B cell (primary cell): ENCODE measurements at regions not wholly inside any gene's neighbourhood (a gene's known extent, or its start where the extent isn't known, plus 50 kb on each side); places are given as distances from the start of the nearest gene placed in this dataset.

ENCODE experiments used
- ATAC-seq: fragments of 200-7000 bp; cut with Tn5 transposase; one replicate; pipeline ENCODE4 v1.10.0; 2021; ENCODE audit warnings: low read depth, mild to moderate bottlenecking, moderate number of reproducible peaks, moderate library complexity
- CTCF ChIA-PET: fragments of 350-600 bp; sonication (Branson Sonifier 250); formaldehyde crosslinking; loops from one replicate; lab custom pipeline; 2021; ENCODE audit warnings: antibody characterized with exemption, inconsistent platforms; lab: Charles Lee
- POLR2A ChIA-PET: fragments of 350-600 bp; sonication (Branson Sonifier 250); formaldehyde crosslinking; loops from one replicate; lab custom pipeline; 2021; ENCODE audit warnings: antibody characterized with exemption; lab: Charles Lee
- DNase-seq: peaks from one replicate; pipeline ENCODE4 v3.0.0; 2013
- H2AFZ ChIP-seq: 2 replicates; pipeline ENCODE4 v1.6.1; 2012; ENCODE audit warnings: mild to moderate bottlenecking, low read depth, low read length; ENCODE audit not compliant: insufficient read depth, poor library complexity, severe bottlenecking
- H3K27ac ChIP-seq, 2 donors: 1 replicate in 1 of 2; 2 replicates in 1 of 2; pipeline ENCODE4 v1.5.1; 2012 to 2013; ENCODE audit warnings: low read length in 2 of 2, mild to moderate bottlenecking in 2 of 2, moderate library complexity in 1 of 2
- H3K27me3 ChIP-seq, 4 experiments: fragments of 200-600 bp in 1 of 4; sonication (generic) in 1 of 4; replicated peaks in 1 of 4; 1 replicate in 2 of 4; 2 replicates in 2 of 4; pipeline versions ENCODE4 v1.6.1 to v1.7.0; 2013 to 2016; ENCODE audit warnings: low read length in 3 of 4, mild to moderate bottlenecking in 2 of 4, mixed read lengths in 1 of 4, moderate library complexity in 1 of 4; ENCODE audit not compliant: insufficient read depth in 4 of 4, control insufficient read depth in 3 of 4; ENCODE audit errors: control extremely low read depth in 1 of 4
- H3K36me3 ChIP-seq, 2 experiments: replicated peaks in 1 of 2; 1 replicate in 1 of 2; 2 replicates in 1 of 2; pipeline versions ENCODE4 v1.6.1 to v1.7.1; 2013; ENCODE audit warnings: low read length in 1 of 2; ENCODE audit not compliant: insufficient read depth in 2 of 2, control insufficient read depth in 1 of 2; ENCODE audit errors: control extremely low read depth in 1 of 2, extremely low read depth in 1 of 2
- H3K4me1 ChIP-seq, 2 donors: fragments of 200-600 bp in 1 of 2; sonication (generic) in 1 of 2; 1 replicate in 1 of 2; 2 replicates in 1 of 2; pipeline versions ENCODE4 v1.5.1 to v1.6.1; 2013 to 2017; ENCODE audit warnings: low read length in 2 of 2; ENCODE audit not compliant: control insufficient read depth in 2 of 2, insufficient read depth in 2 of 2
- H3K4me2 ChIP-seq: replicated peaks from 2 replicates; pipeline ENCODE3; 2012; ENCODE audit warnings: mild to moderate bottlenecking, low read depth, low read length; ENCODE audit not compliant: poor library complexity, severe bottlenecking
- H3K4me3 ChIP-seq, 5 experiments: fragments of 200-600 bp in 1 of 5; sonication (generic) in 1 of 5; 1 replicate in 3 of 5; 2 replicates in 2 of 5; pipeline versions ENCODE4 v1.5.1 to v1.7.0; 2011 to 2016; ENCODE audit warnings: low read length in 4 of 5, mild to moderate bottlenecking in 4 of 5, low read depth in 2 of 5, control low read depth in 1 of 5, moderate library complexity in 1 of 5; ENCODE audit not compliant: insufficient read depth in 1 of 5; ENCODE audit errors: control extremely low read depth in 1 of 5, extremely low read depth in 1 of 5
- H3K79me2 ChIP-seq: fragments of 200-600 bp; sonication (generic); one replicate; pipeline ENCODE4 v1.6.0; 2016; ENCODE audit warnings: low read length; ENCODE audit not compliant: control insufficient read depth, insufficient read depth
- H3K9ac ChIP-seq: fragments of 200-600 bp; sonication (generic); 2 replicates; pipeline ENCODE4 v1.6.1; 2017; ENCODE audit warnings: mild to moderate bottlenecking, low read length, moderate library complexity
- H3K9me3 ChIP-seq, 3 donors: one replicate each; pipeline versions ENCODE4 v1.6.1 to v1.7.1; 2013; ENCODE audit warnings: low read length in 2 of 3; ENCODE audit not compliant: control insufficient read depth in 2 of 3, insufficient read depth in 1 of 3; ENCODE audit errors: control extremely low read depth in 1 of 3
- H4K20me1 ChIP-seq: 2 replicates; pipeline ENCODE4 v1.6.0; 2012; ENCODE audit warnings: mild to moderate bottlenecking, low read length; ENCODE audit not compliant: insufficient read depth, control insufficient read depth, poor library complexity, severe bottlenecking
- H3K27ac Mint-ChIP-seq: one replicate; pipeline ENCODE4 v1.8.0; 2021; ENCODE audit warnings: mixed read lengths
- H3K27me3 Mint-ChIP-seq: one replicate; pipeline ENCODE4 v1.8.0; 2021; ENCODE audit warnings: mixed read lengths
- H3K4me1 Mint-ChIP-seq: one replicate; pipeline ENCODE4 v1.8.0; 2021; ENCODE audit warnings: mixed read lengths
- H3K4me3 Mint-ChIP-seq: one replicate; pipeline ENCODE4 v1.8.0; 2021; ENCODE audit warnings: mixed read lengths
- H3K9me3 Mint-ChIP-seq: one replicate; pipeline ENCODE4 v1.8.0; 2022; ENCODE audit warnings: mixed read lengths; ENCODE audit not compliant: insufficient read depth
- CTCF ChIP-seq: fragments of 200-600 bp; IDR thresholded peaks from one replicate; pipeline ENCODE4 v1.8.0; 2022; ENCODE audit warnings: antibody characterized with exemption, mild to moderate bottlenecking
- EZH2 ChIP-seq: IDR thresholded peaks from 2 replicates; pipeline ENCODE4 v1.6.1; 2012; ENCODE audit warnings: borderline replicate concordance, low read depth, mild to moderate bottlenecking, moderate library complexity, low read length; ENCODE audit not compliant: insufficient read depth, poor library complexity, severe bottlenecking
- WGBS: methylation state at CpG from one replicate; pipeline ENCODE4 v1.1.5; 2013; ENCODE audit warnings: missing lambda C conversion rate; ENCODE audit not compliant: insufficient coverage; 5-methylcytosine and 5-hydroxymethylcytosine counted together
- intact Hi-C: fragments of 100-400 bp; cut with micrococcal nuclease; formaldehyde crosslinking; loops from one replicate; pipeline ENCODE4 v1.10.0; 2022

GRCh38 chr2:7452110-7452876 is 535.1 kb downstream of the RNF144A start:
- H3K27ac Mint-ChIP-seq, result no peak overlapping the region
- TF ChIP-seq EZH2 (no peak), CTCF (no peak)
- Histone ChIP-seq H3K79me2 (no peaks in the 10 kb centered on the region), H2AFZ (no peak overlapping the region), H3K9ac (no peak overlapping the region), H4K20me1 (no peaks in the 10 kb centered on the region), H3K9me3 (no peaks in the 10 kb centered on the region), H3K27ac (no peak overlapping the region), H3K4me1 (no peaks in the 10 kb centered on the region), H3K4me2 (no peak overlapping the region), H3K27me3 (no peaks in the 10 kb centered on the region), H3K4me3 (no peak overlapping the region), H3K36me3 (no peaks in the 10 kb centered on the region)
- ChIA-PET CTCF (no interaction called here), POLR2A (no interaction called here)
- ATAC-seq (no peak), DNase-seq (no peak)
- H3K4me1 Mint-ChIP-seq, result no peaks in the 10 kb centered on the region
- intact Hi-C loops, result no loop called here
- no peaks in the 10 kb centered on the region for H3K27me3 Mint-ChIP-seq
- 89% methylated on average over 10 of the region's 12 CpGs for WGBS
- no peak overlapping the region for H3K4me3 Mint-ChIP-seq
- H3K9me3 Mint-ChIP-seq, result no peaks in the 10 kb centered on the region

GRCh38 chr2:7454592-7454991 is 537.4 kb downstream of the RNF144A start:
- H3K4me3 Mint-ChIP-seq, result no peak overlapping the region
- Histone ChIP-seq H3K4me2 (no peak overlapping the region), H3K27ac (no peak overlapping the region), H4K20me1 (no peaks in the 10 kb centered on the region), H3K4me3 (no peak overlapping the region), H3K4me1 (no peaks in the 10 kb centered on the region), H3K9me3 (no peaks in the 10 kb centered on the region), H3K79me2 (no peaks in the 10 kb centered on the region), H3K9ac (no peak overlapping the region), H3K27me3 (no peaks in the 10 kb centered on the region), H2AFZ (no peak overlapping the region), H3K36me3 (no peaks in the 10 kb centered on the region)
- CTCF ChIA-PET, result no interaction called here
- POLR2A ChIA-PET, result no interaction called here
- no peak for TF ChIP-seq CTCF
- no peaks in the 10 kb centered on the region for H3K27me3 Mint-ChIP-seq
- H3K4me1 Mint-ChIP-seq, result no peaks in the 10 kb centered on the region
- DNase-seq, result no peak
- H3K27ac Mint-ChIP-seq, result no peak overlapping the region
- no peak for ATAC-seq
- WGBS, result 83% methylated on average over 4 of the region's 4 CpGs
- H3K9me3 Mint-ChIP-seq, result no peaks in the 10 kb centered on the region
- intact Hi-C loops, result no loop called here
